Brain microvascular endothelial cell (primary cell): ENCODE measurements at regions not wholly inside any gene's neighbourhood (a gene's known extent, or its start where the extent isn't known, plus 50 kb on each side); places are given as distances from the start of the nearest gene placed in this dataset.
"Not testable (repeated sequence)": the region's sequence is repeated elsewhere in the genome, so short reads cannot be mapped to it uniquely, and the experiment has no call there.

Experiments
- DNase-seq: peaks from one replicate; pipeline ENCODE4 v3.0.0-alpha.2; 2020
- H3K27ac ChIP-seq: fragments of 250-450 bp; sonication (Bioruptor Pico); 2 replicates; pipeline ENCODE4 v1.5.1; 2020; ENCODE audit warnings: mild to moderate bottlenecking, moderate library complexity
- H3K27me3 ChIP-seq: fragments of 250-450 bp; sonication (Bioruptor Pico); replicated peaks from 2 replicates; pipeline ENCODE4 v1.5.1; 2020; ENCODE audit warnings: mild to moderate bottlenecking
- H3K36me3 ChIP-seq: fragments of 250-450 bp; sonication (Bioruptor Pico); replicated peaks from 2 replicates; pipeline ENCODE4 v1.5.1; 2020; ENCODE audit warnings: mild to moderate bottlenecking
- H3K4me3 ChIP-seq: 2 replicates; pipeline ENCODE4 v1.5.1; 2011; ENCODE audit warnings: low read depth, mild to moderate bottlenecking, control low read depth, low read length, moderate library complexity
- CTCF ChIP-seq: IDR thresholded peaks from 2 replicates; pipeline ENCODE4 v1.5.1; 2011; ENCODE audit warnings: low read depth, mild to moderate bottlenecking, moderate library complexity, low read length, control low read depth, inconsistent platforms; ENCODE audit errors: missing control alignments
- in situ Hi-C: cut with HindIII; loops from 2 replicates; pipeline ENCODE4 v1.10.0; 2017; ENCODE audit warnings: low sequenced_read_pairs, low pct_ligation_motif_present

- Histone ChIP-seq H3K27ac (no peak overlapping the region), H3K27me3 (no peaks in the 10 kb centered on the region), H3K36me3 (no peaks in the 10 kb centered on the region), H3K4me3 (no peak overlapping the region)
- TF ChIP-seq CTCF, result no peak
- DNase-seq, result no peak
- in situ Hi-C loops, result no loop called here
Observed at GRCh38 chr6:140192018-140192417, 817.6 kb upstream of the CITED2 start.

GRCh38 chr6:140189263-140189662, 814.8 kb upstream of the CITED2 start:
- H3K27ac ChIP-seq, in situ Hi-C loops, H3K4me3 ChIP-seq, H3K27me3 ChIP-seq, H3K36me3 ChIP-seq, DNase-seq: not testable (repeated sequence)

- Histone ChIP-seq H3K36me3 (no peaks in the 10 kb centered on the region), H3K27ac (no peak overlapping the region), H3K27me3 (no peaks in the 10 kb centered on the region), H3K4me3 (no peak overlapping the region)
- in situ Hi-C loops, result no loop called here
- no peak for TF ChIP-seq CTCF
- no peak for DNase-seq
Observed at GRCh38 chr6:140185991-140186390, 811.5 kb upstream of the CITED2 start.

GRCh38 chr6:140183881-140184280, 809.4 kb upstream of the CITED2 start:
- no peaks in the 10 kb centered on the region for H3K36me3 ChIP-seq
- no peaks in the 10 kb centered on the region for H3K27me3 ChIP-seq
- no peak for DNase-seq
- H3K4me3 ChIP-seq, result no peak overlapping the region
- no peak for TF ChIP-seq CTCF
- in situ Hi-C loops, result no loop called here
- no peak overlapping the region for H3K27ac ChIP-seq

GRCh38 chr6:140182821-140183220, 808.4 kb upstream of the CITED2 start:
- no peak overlapping the region for H3K27ac ChIP-seq
- H3K4me3 ChIP-seq, result no peak overlapping the region
- H3K27me3 ChIP-seq, result no peaks in the 10 kb centered on the region
- in situ Hi-C loops, result no loop called here
- no peaks in the 10 kb centered on the region for H3K36me3 ChIP-seq
- no peak for DNase-seq
- TF ChIP-seq CTCF, result no peak

GRCh38 chr6:140181876-140182275, 807.4 kb upstream of the CITED2 start:
- no peak for DNase-seq
- H3K4me3 ChIP-seq, result no peak overlapping the region
- no peak overlapping the region for H3K27ac ChIP-seq
- H3K27me3 ChIP-seq, result no peaks in the 10 kb centered on the region
- H3K36me3 ChIP-seq, result no peaks in the 10 kb centered on the region
- in situ Hi-C loops, result no loop called here
- no peak for TF ChIP-seq CTCF
